ENCODE measurements at regions not wholly inside any gene's neighbourhood (a gene's known extent, or its start where the extent isn't known, plus 50 kb on each side); places are given as distances from the start of the nearest gene placed in this dataset.

DNA sequence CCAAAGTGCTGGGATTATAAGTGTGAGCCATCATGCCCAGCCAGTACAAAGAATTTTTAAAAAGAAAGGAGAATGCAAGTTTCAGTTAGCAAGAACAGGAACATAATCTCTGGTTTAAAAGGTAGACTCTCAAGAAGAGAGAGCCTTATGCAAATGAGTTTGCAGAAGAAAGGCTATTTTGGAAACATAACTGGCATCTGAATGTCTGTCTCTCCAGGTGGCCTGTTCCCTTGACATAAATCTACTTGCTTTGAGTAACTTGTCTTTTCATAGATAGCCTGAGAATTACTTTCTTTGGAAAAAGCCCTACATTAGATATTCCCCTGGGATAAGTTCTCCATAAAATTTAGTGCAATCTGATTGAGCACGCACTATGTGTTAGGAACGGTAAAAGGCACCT lies 109.6 kb downstream of the ICOS start:
- peak overlapping the region; percentile 84 for H2AFZ ChIP-seq (ENCODE audit: low read length)
- TF ChIP-seq EZH2phosphoT487 (IDR thresholded peaks at IDR 0.05; ENCODE audit: borderline replicate concordance, low read depth, low read length): no peak
- no peaks in the 10 kb centered on the region; the same call in 1 of the 2 replicates for H3K36me3 ChIP-seq (ENCODE audit: insufficient read depth, low read length)
- peak overlapping the region; percentile 87 for H3K27ac ChIP-seq (ENCODE audit: low read depth, low read length, poor library complexity, severe bottlenecking)
- ChIA-PET CTCF (ENCODE audit: unreplicated experiment) (no interaction called here), POLR2A (interaction anchor here (0.6 to 2.0 kb wide), 6 partner anchors 11 to 55 kb away, joined by 3 to 11 read pairs (median 4); no protein-coding TSS in a partner anchor)
- H3K9me3 ChIP-seq (ENCODE audit: low read length): 0 out of 2 replicates have a peak, but pooled peaks cover 5% of the 10 kb centered on the region
- peak overlapping the region; percentile 57 for H3K4me2 ChIP-seq (ENCODE audit: low read length)
- H3K9me2 ChIP-seq (ENCODE audit: insufficient read depth, low read length): no peaks in the 10 kb centered on the region
- intact Hi-C loops (cut with micrococcal nuclease; ENCODE audit: unreplicated experiment): no loop called here
- H3K4me1 ChIP-seq (ENCODE audit: insufficient read depth, low read length, poor library complexity, severe bottlenecking): peaks cover 58% of the 10 kb centered on the region
- peak; percentile 82 for DNase-seq (ENCODE audit: low spot score)
- H3K79me2 ChIP-seq (ENCODE audit: insufficient read depth, low read depth, low read length): no peaks in the 10 kb centered on the region
- no TSS peak for BruUV-seq (replicated peaks)
- H3K4me3 ChIP-seq (ENCODE audit: low read depth, low read length, poor library complexity, severe bottlenecking): peak overlapping the region; percentile 45
- H4K20me1 ChIP-seq (ENCODE audit: insufficient read depth, low read length): no peaks in the 10 kb centered on the region

DNA sequence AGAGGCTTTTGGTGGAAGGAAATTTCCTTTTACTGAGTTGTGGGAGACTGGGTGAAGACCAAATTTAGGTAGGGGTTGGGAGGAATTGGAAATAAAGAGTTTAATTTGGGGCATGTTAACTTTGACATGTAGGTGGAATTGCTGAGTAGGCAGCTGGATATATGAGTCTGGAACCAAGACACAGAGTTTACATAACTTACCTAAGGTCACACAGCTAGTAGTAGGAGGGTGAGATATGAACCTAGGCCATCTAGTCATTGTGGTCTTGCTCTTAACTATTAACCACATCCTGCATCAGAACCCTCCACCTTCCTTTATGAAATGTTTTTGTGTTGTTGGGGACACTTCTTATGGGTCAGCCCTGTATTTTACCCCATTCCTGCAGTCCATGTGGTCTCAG lies 113.1 kb downstream of the ICOS start:
- BruUV-seq (replicated peaks): no TSS peak
- H3K9me3 ChIP-seq (ENCODE audit: low read length): no peaks in the 10 kb centered on the region
- H3K27ac ChIP-seq (ENCODE audit: low read depth, low read length, poor library complexity, severe bottlenecking): peak overlapping the region; percentile 16
- peak; percentile 28 for DNase-seq (ENCODE audit: low spot score)
- H3K4me1 ChIP-seq (ENCODE audit: insufficient read depth, low read length, poor library complexity, severe bottlenecking): peaks cover 54% of the 10 kb centered on the region
- no peaks in the 10 kb centered on the region for H3K79me2 ChIP-seq (ENCODE audit: insufficient read depth, low read depth, low read length)
- no peaks in the 10 kb centered on the region for H3K36me3 ChIP-seq (ENCODE audit: insufficient read depth, low read length)
- intact Hi-C loops (cut with micrococcal nuclease; ENCODE audit: unreplicated experiment): no loop called here
- ChIA-PET POLR2A (no interaction called here), CTCF (ENCODE audit: unreplicated experiment) (no interaction called here)
- no peak for TF ChIP-seq EZH2phosphoT487 (IDR thresholded peaks at IDR 0.05; ENCODE audit: borderline replicate concordance, low read depth, low read length)
- TF ChIP-seq, protein P1, sequence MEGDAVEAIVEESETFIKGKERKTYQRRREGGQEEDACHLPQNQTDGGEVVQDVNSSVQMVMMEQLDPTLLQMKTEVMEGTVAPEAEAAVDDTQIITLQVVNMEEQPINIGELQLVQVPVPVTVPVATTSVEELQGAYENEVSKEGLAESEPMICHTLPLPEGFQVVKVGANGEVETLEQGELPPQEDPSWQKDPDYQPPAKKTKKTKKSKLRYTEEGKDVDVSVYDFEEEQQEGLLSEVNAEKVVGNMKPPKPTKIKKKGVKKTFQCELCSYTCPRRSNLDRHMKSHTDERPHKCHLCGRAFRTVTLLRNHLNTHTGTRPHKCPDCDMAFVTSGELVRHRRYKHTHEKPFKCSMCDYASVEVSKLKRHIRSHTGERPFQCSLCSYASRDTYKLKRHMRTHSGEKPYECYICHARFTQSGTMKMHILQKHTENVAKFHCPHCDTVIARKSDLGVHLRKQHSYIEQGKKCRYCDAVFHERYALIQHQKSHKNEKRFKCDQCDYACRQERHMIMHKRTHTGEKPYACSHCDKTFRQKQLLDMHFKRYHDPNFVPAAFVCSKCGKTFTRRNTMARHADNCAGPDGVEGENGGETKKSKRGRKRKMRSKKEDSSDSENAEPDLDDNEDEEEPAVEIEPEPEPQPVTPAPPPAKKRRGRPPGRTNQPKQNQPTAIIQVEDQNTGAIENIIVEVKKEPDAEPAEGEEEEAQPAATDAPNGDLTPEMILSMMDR (conservative IDR thresholded peaks at IDR 0.05; ENCODE audit: low read length): no peak
- H3K4me2 ChIP-seq (ENCODE audit: low read length): peak overlapping the region; percentile 35
- peak overlapping the region; percentile 79 for H2AFZ ChIP-seq (ENCODE audit: low read length)
- no peak overlapping the region for H3K4me3 ChIP-seq (ENCODE audit: low read depth, low read length, poor library complexity, severe bottlenecking)
- no peaks in the 10 kb centered on the region for H4K20me1 ChIP-seq (ENCODE audit: insufficient read depth, low read length)
- H3K9me2 ChIP-seq (ENCODE audit: insufficient read depth, low read length): no peaks in the 10 kb centered on the region

DNA sequence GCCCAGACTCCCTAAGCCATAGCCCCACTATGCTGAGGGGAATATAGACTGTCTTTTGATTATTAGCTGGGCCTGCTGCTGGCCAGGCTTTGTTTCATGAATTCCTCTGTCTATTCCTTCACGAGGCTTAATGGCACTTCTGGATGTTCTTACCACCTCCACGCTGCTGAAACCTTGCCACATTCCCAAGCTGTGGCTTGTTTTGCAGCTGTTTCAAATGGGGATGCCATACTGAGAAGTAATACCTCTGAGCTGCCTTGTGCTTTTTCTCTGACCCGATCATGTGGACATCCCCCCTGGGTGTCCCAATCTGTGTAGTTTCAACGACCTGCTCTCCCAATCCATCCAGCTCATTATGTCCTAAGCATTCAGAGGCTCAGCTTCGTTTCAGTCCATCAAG lies 114.1 kb downstream of the ICOS start:
- CTCF ChIA-PET (ENCODE audit: unreplicated experiment): no interaction called here
- POLR2A ChIA-PET: interaction anchor here (0.6 kb wide), 1 partner anchor 144 kb away, joined by 3 read pairs; no protein-coding TSS in a partner anchor
- H3K9me2 ChIP-seq (ENCODE audit: insufficient read depth, low read length): no peaks in the 10 kb centered on the region

More for the DNA sequence above, 114.1 kb downstream of the ICOS start:
- Histone ChIP-seq H3K9me3 (ENCODE audit: low read length) (no peaks in the 10 kb centered on the region), H3K4me1 (ENCODE audit: insufficient read depth, low read length, poor library complexity, severe bottlenecking) (peaks cover 43% of the 10 kb centered on the region), H3K36me3 (ENCODE audit: insufficient read depth, low read length) (no peaks in the 10 kb centered on the region), H2AFZ (ENCODE audit: low read length) (peak overlapping the region; percentile 79; the same call in 1 of the 2 replicates), H3K27ac (ENCODE audit: low read depth, low read length, poor library complexity, severe bottlenecking) (no peak overlapping the region), H3K4me3 (ENCODE audit: low read depth, low read length, poor library complexity, severe bottlenecking) (no peak overlapping the region), H3K4me2 (ENCODE audit: low read length) (no peak overlapping the region), H3K79me2 (ENCODE audit: insufficient read depth, low read depth, low read length) (no peaks in the 10 kb centered on the region), H4K20me1 (ENCODE audit: insufficient read depth, low read length) (no peaks in the 10 kb centered on the region)
- intact Hi-C loops (cut with micrococcal nuclease; ENCODE audit: unreplicated experiment): no loop called here
- no peak for DNase-seq (ENCODE audit: low spot score)
- TF ChIP-seq EZH2phosphoT487 (IDR thresholded peaks at IDR 0.05; ENCODE audit: borderline replicate concordance, low read depth, low read length): no peak
- TF ChIP-seq, protein P1 (conservative IDR thresholded peaks at IDR 0.05; ENCODE audit: low read length): no peak
- no TSS peak for BruUV-seq (replicated peaks)
